ENCODE measurements at regions not wholly inside any gene's neighbourhood (a gene's known extent, or its start where the extent isn't known, plus 50 kb on each side); places are given as distances from the start of the nearest gene placed in this dataset.
A peak's percentile ranks its signal among the peaks of the same experiment; 100 is the strongest.

DNA sequence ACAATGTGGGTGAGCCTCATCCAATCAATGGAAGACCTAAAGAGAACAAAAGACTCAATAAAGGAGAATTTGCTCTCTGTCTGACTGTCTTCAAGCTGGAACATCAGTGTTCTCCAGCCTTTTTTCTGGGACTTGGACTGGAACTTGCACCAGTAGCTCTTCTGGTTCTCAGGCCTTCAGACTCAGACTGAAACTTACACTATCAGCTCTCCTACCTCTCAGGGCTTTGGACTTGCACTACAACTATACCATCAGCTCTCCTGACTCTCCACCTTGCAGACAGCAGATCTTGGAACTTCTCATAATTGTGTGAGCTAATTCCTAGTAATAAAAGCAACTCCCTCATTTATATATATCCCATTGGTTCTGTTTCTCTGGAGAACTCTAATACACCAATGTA is 185.9 kb downstream of the SMIM20 start:
- in situ Hi-C loops (cut with MboI; ENCODE audit: low pct_unique_long_range_greater_than_20kb in 2 of 9, low sequenced_read_pairs in 9 of 9, unreplicated experiment in 9 of 9), result loop anchor here in 1 of 9 experiments (25.0 kb wide), 1 partner anchor 212 kb away; the partner anchor contains the start of gene RBPJ
- H3K4me3 ChIP-seq, result no peak overlapping the region
- no peak overlapping the region for H3K27ac ChIP-seq
- ATAC-seq (replicated peaks in 6 of 8), result no peak
- H3K4me1 ChIP-seq (replicated peaks in 1 of 2), result no peaks in the 10 kb centered on the region

DNA sequence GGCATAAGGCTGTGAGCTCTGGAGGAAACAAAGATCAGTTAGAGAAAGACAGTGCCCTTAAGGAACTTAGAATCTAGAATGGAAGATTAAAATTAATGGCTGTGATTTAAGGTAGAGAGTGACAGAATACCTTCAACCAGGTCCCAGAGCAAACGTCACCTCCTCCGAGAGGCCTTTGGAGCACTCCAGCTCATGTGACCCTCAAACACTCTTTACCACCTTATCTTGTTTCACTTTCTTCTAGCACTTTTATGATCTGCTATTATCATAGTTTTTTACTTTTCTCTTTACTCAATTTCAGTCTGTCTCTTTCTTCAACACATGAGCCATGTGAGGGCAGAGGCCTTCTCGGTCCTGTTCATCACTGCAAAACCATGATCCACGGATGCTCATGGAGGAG is 187.0 kb downstream of the SMIM20 start:
- H3K4me3 ChIP-seq, result no peak overlapping the region
- WGBS, 10 experiments, result 23 to 100% (median 80%) methylated on average over 1 to 4 of the region's 4 CpGs; no CpG with 5 or more reads in 1 of the 10 experiments
- in situ Hi-C loops (cut with MboI; ENCODE audit: low pct_unique_long_range_greater_than_20kb in 2 of 9, low sequenced_read_pairs in 9 of 9, unreplicated experiment in 9 of 9), result no loop called here
- peaks cover under 1 to 4% of the 10 kb centered on the region in 2 donors for H3K4me1 ChIP-seq (replicated peaks in 1 of 2)
- H3K27ac ChIP-seq, result no peak overlapping the region
- no peak for ATAC-seq (replicated peaks in 6 of 8)

DNA sequence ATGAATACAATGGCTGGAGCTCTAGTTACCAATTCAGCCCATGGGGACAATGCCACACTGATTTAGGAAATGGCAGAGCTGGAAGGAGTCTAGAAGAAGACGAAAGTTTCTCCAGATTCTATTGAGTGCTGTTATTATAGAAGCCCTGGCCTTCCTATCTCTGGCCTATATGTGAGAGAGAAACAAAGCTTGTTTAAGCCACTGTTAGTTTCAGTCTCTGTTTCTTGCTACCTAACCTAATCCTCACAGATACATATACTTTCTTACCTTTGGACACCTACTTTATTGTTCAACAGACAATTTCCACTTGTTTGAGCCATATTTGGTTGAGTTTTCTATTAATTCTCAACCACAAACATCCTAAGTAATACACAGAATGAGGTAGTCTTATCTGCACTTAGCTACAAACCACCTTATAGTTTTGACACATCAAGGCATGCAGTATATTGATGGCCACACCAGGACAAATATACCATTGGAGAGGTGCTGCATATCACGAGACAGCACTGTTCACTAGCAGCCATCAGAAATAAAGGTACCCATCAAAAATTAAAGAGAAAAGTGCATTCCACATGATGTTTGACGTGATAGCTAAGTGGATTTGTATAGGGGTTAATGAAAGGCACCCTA is 190.2 kb downstream of the SMIM20 start:
- WGBS, 10 experiments, result 43 to 92% (median 72%) methylated on average over 1 to 3 of the region's 3 CpGs; no CpG with 5 or more reads in 2 of the 10 experiments

DNA sequence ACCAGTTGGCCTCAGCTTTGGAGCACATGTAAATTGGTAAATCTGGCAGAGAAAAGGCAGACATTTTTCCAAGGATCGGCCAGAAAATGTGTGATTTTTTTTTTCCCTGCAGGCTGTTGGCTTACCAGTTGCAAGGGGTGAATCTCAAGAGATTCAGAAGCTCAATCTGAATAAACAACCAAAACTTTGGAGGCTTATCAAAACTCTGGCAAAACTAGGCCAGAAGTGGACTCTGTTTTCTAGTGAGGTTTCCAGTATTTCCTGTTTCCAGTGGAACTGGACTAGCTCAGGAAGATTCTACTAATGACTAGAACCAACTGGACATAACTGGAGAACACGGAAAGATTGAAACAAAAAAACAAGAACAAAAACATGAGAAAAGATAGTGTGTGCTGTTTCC is 191.3 kb downstream of the SMIM20 start:
- peaks cover 3 to 8% of the 10 kb centered on the region in 2 donors for H3K4me1 ChIP-seq (replicated peaks in 1 of 2)
- ATAC-seq (replicated peaks in 6 of 8), result no peak
- in situ Hi-C loops (cut with MboI; ENCODE audit: low pct_unique_long_range_greater_than_20kb in 2 of 9, low sequenced_read_pairs in 9 of 9, unreplicated experiment in 9 of 9), result no loop called here
- no peak overlapping the region for H3K4me3 ChIP-seq
- H3K27ac ChIP-seq, result no peak overlapping the region
- 0 to 100% (median 85%) methylated on average over 1 to 2 of the region's 2 CpGs for WGBS, 10 experiments

More for the DNA sequence above, 190.2 kb downstream of the SMIM20 start:
- no peak for ATAC-seq (replicated peaks in 6 of 8)
- Histone ChIP-seq H3K4me3 (no peak overlapping the region), H3K27ac (no peak overlapping the region), H3K4me1 (replicated peaks in 1 of 2) (peaks cover 3 to 8% of the 10 kb centered on the region in 2 donors)
- in situ Hi-C loops (cut with MboI; ENCODE audit: low pct_unique_long_range_greater_than_20kb in 2 of 9, low sequenced_read_pairs in 9 of 9, unreplicated experiment in 9 of 9), result no loop called here

DNA sequence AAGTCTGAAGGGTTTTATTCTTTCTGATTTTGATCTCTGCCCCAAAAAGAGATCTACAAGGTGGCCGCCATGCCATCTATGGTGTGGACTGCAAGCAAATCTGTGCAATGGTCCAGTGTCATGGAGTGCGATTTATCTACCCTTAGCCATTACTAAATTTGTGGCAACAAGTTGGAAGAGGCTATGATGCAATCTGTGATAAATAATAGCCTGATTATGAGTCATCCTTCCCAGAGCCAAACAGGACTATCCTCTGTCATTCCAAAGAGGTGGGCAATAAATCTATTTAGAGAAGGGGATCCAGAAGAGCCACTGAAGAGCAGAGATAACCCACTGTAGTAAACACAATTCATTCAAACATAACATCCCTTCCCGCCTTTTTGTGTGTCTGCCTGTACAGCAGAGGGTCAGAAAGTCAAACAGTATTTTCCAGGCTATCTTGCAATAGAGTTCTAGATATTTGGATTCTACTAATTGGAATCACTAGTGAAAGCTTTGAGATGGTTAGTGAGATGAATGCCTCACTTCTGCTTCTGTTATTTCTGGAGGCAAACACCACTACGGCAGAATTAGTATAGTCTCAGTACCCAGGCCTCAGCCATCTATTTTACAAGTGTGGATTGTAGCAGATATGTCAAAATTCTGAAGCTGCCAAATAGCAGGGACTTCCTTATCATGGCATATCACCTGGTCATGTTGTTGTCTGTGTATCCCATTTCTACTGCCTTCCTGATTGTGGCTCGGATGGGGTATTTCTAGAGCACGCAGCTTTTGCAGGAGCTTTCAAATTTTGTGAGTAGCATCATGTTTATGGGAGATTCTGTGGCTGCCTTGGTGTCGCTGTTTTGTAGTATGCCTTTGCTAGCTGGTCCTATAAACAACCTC is 192.0 kb downstream of the SMIM20 start:
- Histone ChIP-seq H3K4me3 (no peak overlapping the region), H3K4me1 (replicated peaks in 1 of 2) (peaks cover 3 to 8% of the 10 kb centered on the region in 2 donors), H3K27ac (no peak overlapping the region)
- WGBS, 10 experiments, result 60 to 100% (median 93%) methylated on average over 1 to 6 of the region's 7 CpGs
- ATAC-seq (replicated peaks in 6 of 8), result peak in 7 of 8 experiments; percentile 55 to 99 (median 99)
- in situ Hi-C loops (cut with MboI; ENCODE audit: low pct_unique_long_range_greater_than_20kb in 2 of 9, low sequenced_read_pairs in 9 of 9, unreplicated experiment in 9 of 9), result no loop called here

DNA sequence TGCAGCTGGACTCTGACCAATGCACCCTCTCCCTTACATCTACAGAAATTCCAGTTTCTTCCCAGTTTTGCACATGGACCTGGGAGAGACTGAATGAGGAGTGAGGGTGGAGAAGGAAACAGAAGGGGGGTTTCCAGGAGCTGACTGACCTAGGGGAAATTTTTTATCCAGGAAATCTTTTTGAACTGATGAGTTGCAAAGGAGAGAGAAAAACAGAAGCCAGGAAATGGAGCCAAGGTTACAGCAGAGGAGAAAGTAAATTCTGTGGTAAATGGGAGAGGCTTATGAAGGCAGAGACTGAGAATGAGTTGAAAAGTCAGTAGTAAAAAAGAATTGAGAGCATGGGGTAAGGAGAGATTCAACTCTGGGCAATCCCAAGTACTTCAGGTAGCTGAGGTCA is 192.8 kb downstream of the SMIM20 start:
- no peak for ATAC-seq (replicated peaks in 6 of 8)
- no peak overlapping the region for H3K27ac ChIP-seq
- no peak overlapping the region for H3K4me3 ChIP-seq
- in situ Hi-C loops (cut with MboI; ENCODE audit: low pct_unique_long_range_greater_than_20kb in 2 of 9, low sequenced_read_pairs in 9 of 9, unreplicated experiment in 9 of 9), result no loop called here
- peaks cover 3 to 8% of the 10 kb centered on the region in 2 donors for H3K4me1 ChIP-seq (replicated peaks in 1 of 2)

DNA sequence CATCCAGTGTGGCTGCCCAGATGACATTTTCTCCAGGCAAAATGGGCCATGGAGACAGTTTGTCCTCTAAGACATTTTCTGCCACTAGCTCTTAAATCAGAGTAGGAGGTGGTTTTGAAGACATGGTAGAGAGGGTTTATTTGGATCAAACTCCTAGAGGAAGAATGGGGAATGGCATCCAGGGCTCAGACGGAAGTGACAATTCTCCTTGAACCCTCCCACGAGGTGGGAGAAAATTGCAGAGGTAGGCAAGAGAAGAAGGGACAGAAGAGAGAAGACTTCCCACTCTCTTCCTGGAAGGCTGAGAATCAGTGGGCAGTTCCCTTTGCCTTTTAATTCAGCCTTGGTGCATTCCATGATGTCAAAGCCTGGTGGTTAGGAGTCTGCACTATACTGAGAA is 194.0 kb downstream of the SMIM20 start:
- WGBS, 10 experiments, result 30 to 100% (median 65%) methylated on average over 1 to 2 of the region's 2 CpGs; no CpG with 5 or more reads in 5 of the 10 experiments
- Histone ChIP-seq H3K27ac (no peak overlapping the region), H3K4me3 (no peak overlapping the region), H3K4me1 (replicated peaks in 1 of 2) (peaks cover 3 to 8% of the 10 kb centered on the region in 2 donors)
- ATAC-seq (replicated peaks in 6 of 8), result no peak
- in situ Hi-C loops (cut with MboI; ENCODE audit: low pct_unique_long_range_greater_than_20kb in 2 of 9, low sequenced_read_pairs in 9 of 9, unreplicated experiment in 9 of 9), result no loop called here

DNA sequence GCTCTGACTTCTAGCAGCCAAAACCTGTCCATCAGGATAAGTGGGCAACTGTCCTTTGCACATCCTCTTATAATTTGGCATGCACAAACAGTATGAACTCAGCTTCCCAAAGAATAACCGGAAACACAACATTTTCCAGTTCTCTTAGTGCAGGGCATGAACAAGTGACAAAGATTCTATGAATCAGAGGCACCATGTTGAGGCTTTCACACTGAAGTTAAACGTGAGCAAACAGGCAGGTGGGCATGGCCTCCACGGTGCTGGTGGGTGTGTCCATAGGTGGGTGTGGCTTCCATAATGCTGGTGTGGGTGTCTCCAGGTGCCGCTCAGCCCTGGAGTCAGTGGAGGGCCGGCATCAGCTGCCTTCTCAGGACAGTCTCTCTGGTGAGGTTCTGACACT is 196.5 kb downstream of the SMIM20 start:
- peaks cover 3 to 8% of the 10 kb centered on the region in 2 donors for H3K4me1 ChIP-seq (replicated peaks in 1 of 2)
- no peak for ATAC-seq (replicated peaks in 6 of 8)
- H3K4me3 ChIP-seq, result no peak overlapping the region
- 0 to 100% (median 70%) methylated on average over 1 to 3 of the region's 5 CpGs; no CpG with 5 or more reads in 2 of the 10 experiments for WGBS, 10 experiments
- in situ Hi-C loops (cut with MboI; ENCODE audit: low pct_unique_long_range_greater_than_20kb in 2 of 9, low sequenced_read_pairs in 9 of 9, unreplicated experiment in 9 of 9), result no loop called here
- no peak overlapping the region for H3K27ac ChIP-seq

DNA sequence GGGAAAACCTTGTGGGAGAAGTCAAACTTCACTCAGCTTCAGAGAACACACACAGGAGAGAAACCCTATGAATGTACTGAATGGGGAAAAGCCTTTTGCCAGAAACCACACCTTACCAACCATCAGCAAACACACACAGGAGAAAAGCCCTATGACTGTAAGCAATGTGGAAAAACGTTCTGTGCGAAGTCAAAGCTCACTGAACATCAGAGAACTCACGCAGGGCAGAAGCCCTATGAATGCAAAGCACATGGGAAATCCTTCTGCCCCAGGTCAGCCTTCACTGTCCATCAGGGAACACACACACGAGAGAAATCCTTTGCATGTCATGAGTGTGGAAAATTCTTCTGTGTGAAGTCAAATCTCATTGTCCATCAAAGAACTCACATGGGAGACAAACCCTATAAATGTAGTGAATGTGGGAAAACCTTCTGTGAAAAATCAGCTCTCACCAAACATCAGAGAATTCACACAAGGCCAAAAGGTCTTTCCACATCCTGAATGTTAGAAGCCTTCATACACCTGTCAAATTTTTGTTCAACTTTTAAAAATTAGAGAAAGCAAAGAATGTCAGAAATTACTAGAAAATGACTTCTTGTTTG is 199.4 kb downstream of the SMIM20 start:
- 17 to 100% (median 69%) methylated on average over 1 to 4 of the region's 4 CpGs; no CpG with 5 or more reads in 3 of the 10 experiments for WGBS, 10 experiments
- H3K4me1 ChIP-seq (replicated peaks in 1 of 2), result no peaks in the 10 kb centered on the region
- ATAC-seq (replicated peaks in 6 of 8), result no peak
- no peak overlapping the region for H3K27ac ChIP-seq
- H3K4me3 ChIP-seq, result no peak overlapping the region
- in situ Hi-C loops (cut with MboI; ENCODE audit: low pct_unique_long_range_greater_than_20kb in 2 of 9, low sequenced_read_pairs in 9 of 9, unreplicated experiment in 9 of 9), result no loop called here

DNA sequence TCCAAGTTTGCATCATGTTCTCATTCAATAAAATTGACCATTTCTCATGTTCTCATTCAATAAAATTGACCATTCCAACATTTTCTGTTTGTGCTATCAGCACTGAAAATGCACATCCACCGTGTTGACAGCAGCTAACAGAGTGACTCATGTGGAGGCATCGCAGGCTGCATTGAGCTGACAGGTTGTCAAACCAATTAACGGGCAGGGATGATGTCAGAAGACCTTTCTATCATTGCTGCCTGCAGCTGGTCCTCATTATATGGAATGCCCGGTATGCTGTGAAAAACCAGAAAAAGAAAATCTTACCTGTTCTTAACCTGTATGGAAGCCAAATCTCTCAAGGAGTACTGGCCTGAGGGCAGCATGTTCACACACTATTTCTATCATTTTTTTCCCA is 202.0 kb downstream of the SMIM20 start:
- in situ Hi-C loops (cut with MboI; ENCODE audit: low pct_unique_long_range_greater_than_20kb in 2 of 9, low sequenced_read_pairs in 9 of 9, unreplicated experiment in 9 of 9), result no loop called here
- peak in 7 of 8 experiments; percentile 91 to 100 (median 95) for ATAC-seq (replicated peaks in 6 of 8)
- no peak overlapping the region for H3K4me3 ChIP-seq
- H3K27ac ChIP-seq, result no peak overlapping the region
- H3K4me1 ChIP-seq (replicated peaks in 1 of 2), result no peaks in the 10 kb centered on the region
- WGBS, 10 experiments, result 0 to 68% (median 38%) methylated on average over 1 to 4 of the region's 4 CpGs; no CpG with 5 or more reads in 2 of the 10 experiments

DNA sequence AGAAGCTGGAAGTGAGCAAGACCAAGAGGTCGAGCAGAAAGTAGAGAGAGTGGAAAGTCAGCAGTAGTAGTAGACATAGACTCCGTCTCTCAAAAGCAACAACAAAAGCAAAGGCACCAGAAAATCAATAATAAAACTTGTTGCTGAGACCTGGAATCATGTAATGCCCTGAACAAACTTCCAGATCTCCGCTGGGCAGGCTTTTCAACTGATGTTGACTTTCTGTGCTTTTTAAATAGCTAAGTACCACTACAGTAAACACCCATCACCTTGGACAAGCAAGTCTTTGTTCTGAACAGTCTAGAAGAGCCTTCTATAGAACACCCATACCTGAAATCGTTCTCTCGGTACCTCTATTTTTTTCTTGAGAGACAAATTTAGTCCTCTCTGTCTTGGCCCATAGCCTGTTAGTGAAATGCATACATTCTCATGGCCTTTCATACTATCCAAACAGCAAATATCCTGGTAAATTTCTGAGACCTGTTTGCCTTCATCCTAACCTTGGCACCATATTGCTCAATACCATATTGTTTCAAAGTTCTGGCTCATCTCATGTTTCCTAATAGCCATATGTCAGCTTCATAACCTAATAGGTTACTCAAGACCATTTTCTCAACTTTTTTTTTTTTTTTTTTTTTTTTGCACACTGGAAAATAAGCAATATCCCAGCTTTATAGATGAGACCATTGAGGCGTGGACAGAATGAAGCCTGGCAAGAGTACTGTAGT is 200.6 kb upstream of the RBPJ start:
- in situ Hi-C loops (cut with MboI; ENCODE audit: low pct_unique_long_range_greater_than_20kb in 2 of 9, low sequenced_read_pairs in 9 of 9, unreplicated experiment in 9 of 9), result no loop called here
- no peak for ATAC-seq (replicated peaks in 6 of 8)
- Histone ChIP-seq H3K27ac (no peak overlapping the region), H3K4me3 (no peak overlapping the region), H3K4me1 (replicated peaks in 1 of 2) (no peaks in the 10 kb centered on the region)
- WGBS, 10 experiments, result 35 to 100% (median 87%) methylated on average over 2 to 6 of the region's 6 CpGs

DNA sequence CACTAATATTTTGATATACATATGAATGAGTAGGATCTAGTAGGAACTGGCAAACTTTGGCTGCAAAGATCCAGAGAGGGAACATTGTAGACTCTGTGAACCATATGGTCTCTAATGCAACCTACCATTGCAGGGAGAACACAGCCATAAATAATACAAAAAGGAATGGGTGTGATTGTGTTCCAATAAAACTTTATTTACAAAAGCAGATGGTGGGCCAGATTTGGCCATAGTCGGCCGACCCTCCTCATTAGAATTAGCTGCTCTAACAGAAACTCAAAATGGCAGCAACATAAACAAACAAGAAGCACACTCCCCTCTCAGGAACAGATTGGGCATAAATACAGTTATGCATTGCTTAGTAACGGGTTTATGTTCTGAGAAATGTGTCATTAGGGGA is 198.1 kb upstream of the RBPJ start:
- no peak for ATAC-seq (replicated peaks in 6 of 8)
- Histone ChIP-seq H3K27ac (no peak overlapping the region), H3K4me3 (no peak overlapping the region), H3K4me1 (replicated peaks in 1 of 2) (no peaks in the 10 kb centered on the region)
- in situ Hi-C loops (cut with MboI; ENCODE audit: low pct_unique_long_range_greater_than_20kb in 2 of 9, low sequenced_read_pairs in 9 of 9, unreplicated experiment in 9 of 9), result no loop called here
- 20 to 100% (median 88%) methylated on average over 1 to 3 of the region's 3 CpGs; no CpG with 5 or more reads in 2 of the 10 experiments for WGBS, 10 experiments

All from motor neuron (in vitro differentiated cells).